ENCODE measurements at regions not wholly inside any gene's neighbourhood (a gene's known extent, or its start where the extent isn't known, plus 50 kb on each side); places are given as distances from the start of the nearest gene placed in this dataset.

- DNase-seq (ENCODE audit: low read depth) = no peak
- TF ChIP-seq, protein P1, sequence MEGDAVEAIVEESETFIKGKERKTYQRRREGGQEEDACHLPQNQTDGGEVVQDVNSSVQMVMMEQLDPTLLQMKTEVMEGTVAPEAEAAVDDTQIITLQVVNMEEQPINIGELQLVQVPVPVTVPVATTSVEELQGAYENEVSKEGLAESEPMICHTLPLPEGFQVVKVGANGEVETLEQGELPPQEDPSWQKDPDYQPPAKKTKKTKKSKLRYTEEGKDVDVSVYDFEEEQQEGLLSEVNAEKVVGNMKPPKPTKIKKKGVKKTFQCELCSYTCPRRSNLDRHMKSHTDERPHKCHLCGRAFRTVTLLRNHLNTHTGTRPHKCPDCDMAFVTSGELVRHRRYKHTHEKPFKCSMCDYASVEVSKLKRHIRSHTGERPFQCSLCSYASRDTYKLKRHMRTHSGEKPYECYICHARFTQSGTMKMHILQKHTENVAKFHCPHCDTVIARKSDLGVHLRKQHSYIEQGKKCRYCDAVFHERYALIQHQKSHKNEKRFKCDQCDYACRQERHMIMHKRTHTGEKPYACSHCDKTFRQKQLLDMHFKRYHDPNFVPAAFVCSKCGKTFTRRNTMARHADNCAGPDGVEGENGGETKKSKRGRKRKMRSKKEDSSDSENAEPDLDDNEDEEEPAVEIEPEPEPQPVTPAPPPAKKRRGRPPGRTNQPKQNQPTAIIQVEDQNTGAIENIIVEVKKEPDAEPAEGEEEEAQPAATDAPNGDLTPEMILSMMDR (conservative IDR thresholded peaks at IDR 0.05; ENCODE audit: low read depth, low read length) = no peak
- H3K4me3 ChIP-seq (ENCODE audit: low read depth, low read length) = no peak overlapping the region
Measured at GRCh38 chr1:71147637-71148360, 67.0 kb upstream of the ZRANB2 start.

DNA sequence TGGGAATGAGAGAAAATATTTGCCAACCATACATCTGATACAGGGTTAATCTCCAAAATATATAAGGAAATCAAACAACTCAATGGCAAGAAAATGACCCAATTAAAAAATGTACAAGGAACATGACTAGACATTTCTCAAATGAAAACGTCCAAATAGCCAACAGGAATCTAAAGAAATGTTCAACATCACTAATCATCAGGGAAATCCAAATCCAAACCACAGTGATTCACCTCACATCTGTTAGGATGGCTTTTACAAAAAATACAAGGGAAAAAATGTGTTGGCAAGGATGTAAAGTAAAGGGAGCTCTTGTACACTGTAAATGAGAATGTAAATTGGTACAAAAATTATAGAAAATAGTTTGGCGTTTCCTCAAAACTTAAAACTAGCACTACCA is 54.7 kb upstream of the ZRANB2 start:
- H3K4me3 ChIP-seq (ENCODE audit: low read depth, low read length) = no peak overlapping the region
- DNase-seq (ENCODE audit: low read depth) = no peak
- TF ChIP-seq, protein P1 (conservative IDR thresholded peaks at IDR 0.05; ENCODE audit: low read depth, low read length) = no peak

Data from choroid plexus epithelial cell (primary cell).